HepG2 (cell line): ENCODE measurements at regions not wholly inside any gene's neighbourhood (a gene's known extent, or its start where the extent isn't known, plus 50 kb on each side); places are given as distances from the start of the nearest gene placed in this dataset.

Source experiments
- CEBPB ChIP-seq: IDR thresholded peaks from 2 replicates; pipeline ENCODE4 v1.6.1; 2011; ENCODE audit warnings: low read depth, low read length, improper control_type of control experiment, borderline replicate concordance
- DBP ChIP-seq: sonication (generic); formaldehyde crosslinking; IDR thresholded peaks from 2 replicates; pipeline ENCODE4 v1.4.0; 2020; ENCODE audit warnings: missing genetic modification reagents; ENCODE audit errors: not compliant biosample characterization
- GATA4 ChIP-seq: sonication (generic); IDR thresholded peaks from 2 replicates; pipeline ENCODE4 v1.6.1; 2016; ENCODE audit warnings: antibody characterized with exemption, low read depth, borderline replicate concordance
- POLR2AphosphoS5 ChIP-seq: IDR thresholded peaks from 2 replicates; pipeline ENCODE4 v1.6.1; 2012; ENCODE audit warnings: low read depth, low read length
- SKIL ChIP-seq: sonication (generic); formaldehyde crosslinking; IDR thresholded peaks from 2 replicates; pipeline ENCODE4 v1.8.0; 2022; ENCODE audit warnings: missing genetic modification reagents, mild to moderate bottlenecking, moderate library complexity, borderline replicate concordance
- ZNF431 ChIP-seq: sonication (generic); formaldehyde crosslinking; IDR thresholded peaks from 2 replicates; pipeline ENCODE4 v1.9.0; 2022; ENCODE audit warnings: missing genetic modification reagents, low read depth, mild to moderate bottlenecking, borderline replicate concordance

- TF ChIP-seq GATA4 (no peak), CEBPB (no peak), DBP (no peak), POLR2AphosphoS5 (no peak), SKIL (no peak), ZNF431 (CRISPR knock-in tag) (no peak)
Measured at GRCh38 chr4:41389356-41389755, 132.6 kb downstream of the UCHL1 start.
